Pancreas (tissue), 10 donors: ENCODE measurements at regions not wholly inside any gene's neighbourhood (a gene's known extent, or its start where the extent isn't known, plus 50 kb on each side); places are given as distances from the start of the nearest gene placed in this dataset.
A peak's percentile ranks its signal among the peaks of the same experiment; 100 is the strongest.

ENCODE experiments used
- ATAC-seq, 4 donors: fragments of 200-7000 bp; cut with Tn5 transposase; one replicate each; pipeline versions ENCODE4 v1.8.0 to v1.9.1; 2020; ENCODE audit warnings: mild to moderate bottlenecking in 4 of 4, moderate library complexity in 4 of 4
- DNase-seq, 6 donors: peaks; one replicate each; pipeline ENCODE4 v3.0.0-alpha.2; 2020
- FAIRE-seq: peaks from 2 replicates; lab custom pipeline; 2012; peaks lifted over from hg19 to GRCh38; lab: Jason Lieb, UNC
- H3K27ac ChIP-seq, 4 donors: fragments of 200-600 bp; sonication (generic); 1 replicate in 3 of 4; 2 replicates in 1 of 4; pipeline versions ENCODE4 v1.5.0 to v1.8.0; 2020
- H3K27me3 ChIP-seq, 4 donors: fragments of 200-600 bp; one replicate each; pipeline ENCODE4 v1.8.0; 2021
- H3K36me3 ChIP-seq, 3 donors: fragments of 200-600 bp; sonication (generic) in 1 of 3; one replicate each; pipeline versions ENCODE4 v1.5.0 to v1.8.0; 2020 to 2021
- H3K4me1 ChIP-seq, 3 donors: fragments of 200-600 bp; one replicate each; pipeline ENCODE4 v1.8.0; 2021
- H3K4me3 ChIP-seq, 4 donors: fragments of 200-600 bp; sonication (generic) in 2 of 4; one replicate each; pipeline versions ENCODE4 v1.5.0 to v1.8.0; 2020 to 2021
- H3K9me3 ChIP-seq, 4 donors: fragments of 200-600 bp; one replicate each; pipeline ENCODE4 v1.8.0; 2021
- WGBS, 2 donors: extraction: QIAGEN DNeasy Blood & Tissue Kit; methylation state at CpG; one replicate each; pipeline ENCODE4 v1.1.7; 2013; 5-methylcytosine and 5-hydroxymethylcytosine counted together
- intact Hi-C, 3 donors: fragments of 100-400 bp; cut with DNase I; formaldehyde crosslinking; loops; one replicate each; pipeline versions ENCODE4 v1.11.1 to v1.14.2; 2022
- TF ChIP-seq, protein P1 (sequence below), 4 donors: fragments of 200-600 bp; sonication (generic) in 3 of 4; IDR thresholded peaks; one replicate each; pipeline versions ENCODE4 v1.5.0 to v1.8.0; 2021; ENCODE audit warnings: antibody characterized with exemption in 4 of 4
- donor health status: healthy with polysubstance abuse.
- donor health status: DM: no; HTN: no; CAD: no; lungs with moderate emphysema.
- donor health status: DM: no; HTN: no; CAD: no.
- donor health status: control.
- donor health status: control.
- donor health status: Bipolar disorder and iron deficiency.
- donor health status: DM: yes; HTN: yes; CAD: no.
- donor health status: DM: no; HTN: no; CAD: no.
- donor health status: DM: no; HTN: no; CAD: no.
- donor health status: DM: yes; HTN: yes; CAD: no.

DNA sequence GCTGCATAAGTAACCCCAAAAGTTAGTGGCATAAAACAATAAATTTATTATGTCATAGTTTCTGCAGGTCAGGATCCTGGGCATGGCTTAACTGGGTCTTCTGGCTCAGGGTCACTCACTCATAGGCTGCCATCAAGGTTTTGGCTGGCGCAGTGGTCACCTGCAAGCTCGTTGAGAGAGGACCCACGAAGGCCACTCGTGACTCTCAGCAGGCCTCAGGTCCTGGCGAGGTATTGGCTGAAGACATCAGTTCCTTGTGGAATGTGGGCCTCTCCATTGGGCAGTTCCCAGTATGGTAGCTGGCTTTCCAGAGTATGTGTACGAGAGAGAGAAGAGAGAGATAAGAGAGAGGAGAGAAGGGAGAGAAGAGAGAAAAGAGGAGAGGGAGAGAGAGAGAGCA lies 138.3 kb upstream of the KLF14 start:
- Histone ChIP-seq H3K27ac (no peak overlapping the region), H3K9me3 (no peaks in the 10 kb centered on the region), H3K36me3 (no peaks in the 10 kb centered on the region), H3K27me3 (no peaks in the 10 kb centered on the region), H3K4me3 (no peak overlapping the region), H3K4me1 (peaks cover 0 to 5% (median 5%) of the 10 kb centered on the region in 3 donors)
- no peak for DNase-seq
- FAIRE-seq: no peak
- intact Hi-C loops: no loop called here
- ATAC-seq: no peak
- TF ChIP-seq, protein P1, sequence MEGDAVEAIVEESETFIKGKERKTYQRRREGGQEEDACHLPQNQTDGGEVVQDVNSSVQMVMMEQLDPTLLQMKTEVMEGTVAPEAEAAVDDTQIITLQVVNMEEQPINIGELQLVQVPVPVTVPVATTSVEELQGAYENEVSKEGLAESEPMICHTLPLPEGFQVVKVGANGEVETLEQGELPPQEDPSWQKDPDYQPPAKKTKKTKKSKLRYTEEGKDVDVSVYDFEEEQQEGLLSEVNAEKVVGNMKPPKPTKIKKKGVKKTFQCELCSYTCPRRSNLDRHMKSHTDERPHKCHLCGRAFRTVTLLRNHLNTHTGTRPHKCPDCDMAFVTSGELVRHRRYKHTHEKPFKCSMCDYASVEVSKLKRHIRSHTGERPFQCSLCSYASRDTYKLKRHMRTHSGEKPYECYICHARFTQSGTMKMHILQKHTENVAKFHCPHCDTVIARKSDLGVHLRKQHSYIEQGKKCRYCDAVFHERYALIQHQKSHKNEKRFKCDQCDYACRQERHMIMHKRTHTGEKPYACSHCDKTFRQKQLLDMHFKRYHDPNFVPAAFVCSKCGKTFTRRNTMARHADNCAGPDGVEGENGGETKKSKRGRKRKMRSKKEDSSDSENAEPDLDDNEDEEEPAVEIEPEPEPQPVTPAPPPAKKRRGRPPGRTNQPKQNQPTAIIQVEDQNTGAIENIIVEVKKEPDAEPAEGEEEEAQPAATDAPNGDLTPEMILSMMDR (IDR thresholded peaks at IDR 0.05): no peak
- 89% methylated on average over 6 of the region's 6 CpGs for WGBS, 2 donors

GRCh38 chr7:130872756-130873448 lies 138.9 kb upstream of the KLF14 start:
- Histone ChIP-seq H3K4me3 (no peak overlapping the region), H3K9me3 (no peaks in the 10 kb centered on the region), H3K27me3 (no peaks in the 10 kb centered on the region), H3K36me3 (no peaks in the 10 kb centered on the region), H3K27ac (no peak overlapping the region), H3K4me1 (peaks cover 0 to 5% (median 5%) of the 10 kb centered on the region in 3 donors)
- WGBS, 2 donors: 82 to 85% methylated on average over 8 of the region's 8 CpGs
- FAIRE-seq (no peak), DNase-seq (no peak), ATAC-seq (no peak)
- intact Hi-C loops: no loop called here
- TF ChIP-seq, protein P1 (IDR thresholded peaks at IDR 0.05): no peak

DNA sequence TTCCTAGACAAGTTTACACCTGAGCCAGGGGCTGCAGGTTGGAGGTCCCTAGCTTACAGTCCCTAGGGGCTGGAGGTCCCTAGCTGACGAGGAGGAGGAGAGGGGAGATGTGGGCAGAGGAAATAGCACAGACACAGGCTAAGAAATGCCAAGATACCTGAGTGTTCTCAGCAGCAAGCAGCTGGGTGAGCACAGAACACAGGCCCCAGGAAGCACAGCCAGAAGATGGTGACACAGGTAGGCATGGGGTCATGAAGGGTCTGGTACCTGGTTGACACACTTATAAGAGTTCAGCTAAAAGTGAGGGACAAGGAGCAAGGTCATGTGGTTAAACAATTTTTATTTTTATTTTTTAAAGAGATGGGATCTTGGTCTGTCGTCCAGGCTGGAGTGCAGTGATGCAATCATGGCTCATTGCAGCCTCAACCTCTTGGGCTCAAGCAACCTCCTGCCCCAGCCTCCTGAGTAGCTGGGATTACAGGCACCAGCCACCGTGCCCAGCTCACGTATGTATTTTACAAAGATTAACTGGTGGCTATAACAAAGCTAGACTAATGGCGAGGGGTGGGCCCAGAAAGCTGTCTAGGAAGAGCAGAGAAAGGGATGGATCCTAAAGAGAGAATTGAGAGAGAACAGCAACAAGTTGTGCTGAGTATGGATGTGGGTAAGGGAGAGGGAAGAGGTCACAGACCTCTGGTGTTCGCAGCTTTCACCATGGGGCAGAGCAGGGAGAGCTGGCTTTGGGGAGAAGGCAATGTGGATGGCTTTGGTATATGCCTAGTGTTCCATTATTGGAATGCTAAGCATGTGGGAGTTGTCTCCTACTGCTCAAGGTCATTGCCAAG lies 140.3 kb upstream of the KLF14 start:
- Histone ChIP-seq H3K36me3 (peaks cover 0 to 13% (median 0%) of the 10 kb centered on the region in 3 donors), H3K27me3 (no peaks in the 10 kb centered on the region), H3K4me1 (peaks cover 0 to 5% (median 5%) of the 10 kb centered on the region in 3 donors), H3K4me3 (no peak overlapping the region), H3K9me3 (no peaks in the 10 kb centered on the region), H3K27ac (no peak overlapping the region)
- WGBS, 2 donors: 72 to 78% methylated on average over 6 of the region's 6 CpGs
- FAIRE-seq: no peak
- TF ChIP-seq, protein P1 (IDR thresholded peaks at IDR 0.05): no peak
- intact Hi-C loops: no loop called here
- no peak for DNase-seq
- peak in 3 of 4 donors; percentile 12 to 39 (median 16) for ATAC-seq

- no peaks in the 10 kb centered on the region for H3K9me3 ChIP-seq
- H3K4me1 ChIP-seq: peaks cover 0 to 5% (median 5%) of the 10 kb centered on the region in 3 donors
- no peaks in the 10 kb centered on the region for H3K27me3 ChIP-seq
- WGBS, 2 donors: 17 to 20% methylated on average over 6 of the region's 6 CpGs
- no peak overlapping the region for H3K27ac ChIP-seq
- DNase-seq: peak in 5 of 6 donors; percentile 37 to 81 (median 64)
- peaks cover 0 to 13% (median 0%) of the 10 kb centered on the region in 3 donors for H3K36me3 ChIP-seq
- no peak overlapping the region for H3K4me3 ChIP-seq
- intact Hi-C loops: no loop called here
- TF ChIP-seq, protein P1 (IDR thresholded peaks at IDR 0.05): peak; percentile 79 to 94 (median 89)
- FAIRE-seq: no peak
- peak; percentile 78 to 96 (median 93) for ATAC-seq
Measured at GRCh38 chr7:130875265-130875741, 141.3 kb upstream of the KLF14 start.
